ENCODE measurements at regions not wholly inside any gene's neighbourhood (a gene's known extent, or its start where the extent isn't known, plus 50 kb on each side); places are given as distances from the start of the nearest gene placed in this dataset.

DNA sequence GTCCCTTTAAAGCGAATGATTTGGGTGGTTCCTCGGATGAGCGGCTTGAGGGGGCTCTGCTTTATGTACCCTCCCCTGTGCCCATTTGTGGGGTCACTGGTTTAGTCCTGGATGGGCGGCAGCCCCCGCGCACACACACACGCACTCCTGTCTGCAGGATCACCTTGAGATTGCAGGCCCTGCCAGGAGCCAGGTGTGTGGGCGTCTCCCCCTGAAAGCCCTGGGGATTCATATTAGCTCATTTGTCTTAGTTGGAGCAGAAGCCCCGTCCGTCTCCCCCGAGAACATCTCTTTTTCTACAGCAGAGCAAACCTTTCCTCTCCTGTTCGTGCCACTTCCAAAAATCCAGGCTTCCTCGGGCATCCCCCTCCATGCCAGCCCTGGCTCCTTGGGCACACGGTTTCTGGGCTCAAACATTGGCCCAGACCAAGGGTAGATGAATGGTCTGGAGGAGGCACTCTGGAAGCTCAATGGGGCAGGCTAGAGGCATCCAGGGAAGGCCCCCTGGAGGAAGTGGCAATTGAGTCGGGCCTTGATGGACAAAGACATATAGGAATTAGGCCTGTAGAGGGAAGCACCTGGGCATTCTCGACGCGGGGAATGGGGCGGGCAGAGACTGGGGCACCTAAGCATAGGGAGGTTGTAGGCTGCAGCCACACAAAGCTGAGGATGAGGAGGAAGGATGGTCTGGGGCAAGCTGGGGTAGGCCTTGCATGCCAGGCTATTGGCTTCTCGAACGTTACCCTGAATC, 218.5 kb upstream of the GSE1 start:
- no peaks in the 10 kb centered on the region for H3K9me3 Mint-ChIP-seq
- peak overlapping the region; percentile 8 to 57 (median 37) for H3K4me3 Mint-ChIP-seq
- H3K27me3 Mint-ChIP-seq (ENCODE audit: low read depth): peaks cover 11% of the 10 kb centered on the region
- peak overlapping the region in 2 of 3 experiments; percentile 52 to 80 for H3K27ac Mint-ChIP-seq
- TF ChIP-seq CTCF (IDR thresholded peaks at IDR 0.05; ENCODE audit: unreplicated experiment in 3 of 3): no peak
- H3K4me1 Mint-ChIP-seq: peaks cover 69% of the 10 kb centered on the region
- peaks cover 5% of the 10 kb centered on the region for H3K36me3 Mint-ChIP-seq (ENCODE audit: low read depth)

- peaks cover 5% of the 10 kb centered on the region for H3K36me3 Mint-ChIP-seq (ENCODE audit: low read depth)
Observed at GRCh38 chr16:85395207-85395912, 217.8 kb upstream of the GSE1 start.

GRCh38 chr16:85395913-85396878, 216.9 kb upstream of the GSE1 start:
- Mint-ChIP-seq H3K9me3 (no peaks in the 10 kb centered on the region), H3K4me1 (peaks cover 54% of the 10 kb centered on the region), H3K36me3 (ENCODE audit: low read depth) (peaks cover 5% of the 10 kb centered on the region), H3K4me3 (peak overlapping the region; percentile 12 to 39 (median 20)), H3K27ac (peak overlapping the region; percentile 74 to 80 (median 80)), H3K27me3 (ENCODE audit: low read depth) (peaks cover 11% of the 10 kb centered on the region)
- no peak for TF ChIP-seq CTCF (IDR thresholded peaks at IDR 0.05; ENCODE audit: unreplicated experiment in 3 of 3)

More at GRCh38 chr16:85395207-85395912, 217.8 kb upstream of the GSE1 start:
- Mint-ChIP-seq H3K4me3 (peak overlapping the region in 2 of 3 experiments; percentile 53 to 59), H3K4me1 (peaks cover 62% of the 10 kb centered on the region), H3K27ac (peak overlapping the region; percentile 31 to 80 (median 33)), H3K9me3 (no peaks in the 10 kb centered on the region), H3K27me3 (ENCODE audit: low read depth) (peaks cover 11% of the 10 kb centered on the region)
- no peak for TF ChIP-seq CTCF (IDR thresholded peaks at IDR 0.05; ENCODE audit: unreplicated experiment in 3 of 3)

GRCh38 chr16:85396879-85397871, 215.9 kb upstream of the GSE1 start:
- Mint-ChIP-seq H3K4me1 (peaks cover 54% of the 10 kb centered on the region), H3K27me3 (ENCODE audit: low read depth) (peaks cover 9% of the 10 kb centered on the region), H3K4me3 (no peak overlapping the region), H3K9me3 (no peaks in the 10 kb centered on the region), H3K27ac (peak overlapping the region; percentile 74 to 80 (median 80)), H3K36me3 (ENCODE audit: low read depth) (peaks cover 2% of the 10 kb centered on the region)
- no peak for TF ChIP-seq CTCF (IDR thresholded peaks at IDR 0.05; ENCODE audit: unreplicated experiment in 3 of 3)

DNA sequence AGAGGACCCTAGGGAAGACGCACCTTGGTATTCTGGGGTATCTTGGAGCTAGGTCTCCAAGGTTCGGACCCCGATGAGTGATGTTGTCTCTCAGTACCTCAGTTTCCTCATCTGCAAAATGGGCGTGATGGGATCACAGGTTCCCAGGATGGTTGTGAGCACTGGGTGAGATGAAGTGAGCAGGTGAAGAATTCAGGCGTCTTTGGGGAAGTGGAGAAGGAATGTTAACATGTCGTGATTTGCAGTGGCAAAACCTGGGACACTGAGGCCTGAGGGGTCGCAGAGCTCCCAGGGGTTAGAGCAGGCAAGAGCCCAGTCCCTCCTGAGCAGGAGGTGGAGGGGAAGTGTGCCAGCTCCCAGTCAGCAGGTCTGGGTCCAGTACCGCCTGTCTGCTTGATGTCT, 215.1 kb upstream of the GSE1 start:
- H3K27me3 Mint-ChIP-seq (ENCODE audit: low read depth): peaks cover 6% of the 10 kb centered on the region
- TF ChIP-seq CTCF (IDR thresholded peaks at IDR 0.05; ENCODE audit: unreplicated experiment in 3 of 3): no peak
- no peak overlapping the region for H3K4me3 Mint-ChIP-seq
- peaks cover 54% of the 10 kb centered on the region for H3K4me1 Mint-ChIP-seq
- peak overlapping the region in 2 of 3 experiments; percentile 38 to 59 for H3K27ac Mint-ChIP-seq
- H3K36me3 Mint-ChIP-seq (ENCODE audit: low read depth): no peaks in the 10 kb centered on the region
- no peaks in the 10 kb centered on the region for H3K9me3 Mint-ChIP-seq

Measured in nephron (organoid).